HL-60/S4 treated with retinoic acid at 250 ng/mL for 4 days and 3 days (cell line): ENCODE measurements at regions not wholly inside any gene's neighbourhood (a gene's known extent, or its start where the extent isn't known, plus 50 kb on each side); places are given as distances from the start of the nearest gene placed in this dataset.
"Not testable (repeated sequence)": the region's sequence is repeated elsewhere in the genome, so short reads cannot be mapped to it uniquely, and the experiment has no call there.

Source experiments
- in situ Hi-C: fragments of 300-500 bp; cut with MboI; formaldehyde crosslinking; loops from 2 replicates; pipeline ENCODE4 v1.7.0; 2022; ENCODE audit warnings: low sequenced_read_pairs

DNA sequence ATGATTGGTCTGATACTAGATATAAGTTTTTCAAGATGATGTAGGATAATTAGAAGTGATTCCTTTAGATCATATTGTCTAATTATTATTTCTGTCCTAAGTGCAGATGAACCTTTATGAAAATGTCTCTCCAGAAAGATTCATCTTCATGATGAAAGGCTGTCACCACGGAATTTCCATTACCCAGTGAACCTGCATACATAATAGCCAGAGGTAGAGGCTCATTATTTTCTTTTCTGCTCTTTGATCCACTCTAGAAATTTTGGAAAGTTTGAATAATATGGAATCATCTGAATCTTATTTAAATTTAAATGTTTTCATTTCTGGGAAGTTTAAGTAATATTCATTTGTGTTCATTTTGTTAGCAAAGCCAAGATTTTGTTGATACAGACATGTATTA is 137.1 kb upstream of the ATP2B1 start:
- in situ Hi-C loops: no loop called here

DNA sequence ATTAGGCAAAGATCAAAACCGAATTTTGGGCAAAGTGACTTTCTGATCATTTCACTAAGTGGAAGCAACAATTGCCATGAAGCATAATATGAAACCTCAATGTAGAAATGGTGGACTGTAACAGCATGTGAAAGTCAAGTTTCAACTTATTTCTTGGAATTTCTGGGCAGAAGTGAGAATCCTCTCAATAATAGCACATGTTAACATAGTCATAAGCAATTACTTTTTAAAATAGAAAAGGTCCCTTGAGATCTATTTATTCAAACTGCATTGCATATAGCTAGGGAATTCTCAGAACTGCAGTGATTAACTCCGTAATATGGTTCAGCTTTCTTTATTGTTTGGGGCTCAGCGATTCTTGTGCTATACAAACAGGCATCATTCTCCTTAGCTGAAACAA is 136.7 kb upstream of the ATP2B1 start:
- in situ Hi-C loops: no loop called here

DNA sequence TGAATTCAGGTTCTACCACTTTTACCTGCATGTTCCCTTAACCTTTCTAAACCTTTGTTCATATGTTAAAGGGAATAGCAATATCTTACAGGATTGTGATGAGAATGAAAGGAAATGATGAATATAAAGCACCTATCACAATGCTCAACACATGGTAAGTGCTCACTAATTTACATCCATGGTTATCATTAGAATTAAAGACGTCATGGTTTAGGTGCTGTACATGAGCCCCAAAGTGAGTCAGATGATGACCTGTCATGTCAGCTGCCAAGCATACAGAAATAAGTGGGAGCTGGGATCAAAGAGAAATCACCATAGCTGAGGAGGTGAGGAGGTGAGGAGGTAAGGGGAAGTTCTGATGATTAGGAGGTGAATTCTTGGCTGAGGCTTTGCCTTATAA is 135.9 kb upstream of the ATP2B1 start:
- in situ Hi-C loops: no loop called here

DNA sequence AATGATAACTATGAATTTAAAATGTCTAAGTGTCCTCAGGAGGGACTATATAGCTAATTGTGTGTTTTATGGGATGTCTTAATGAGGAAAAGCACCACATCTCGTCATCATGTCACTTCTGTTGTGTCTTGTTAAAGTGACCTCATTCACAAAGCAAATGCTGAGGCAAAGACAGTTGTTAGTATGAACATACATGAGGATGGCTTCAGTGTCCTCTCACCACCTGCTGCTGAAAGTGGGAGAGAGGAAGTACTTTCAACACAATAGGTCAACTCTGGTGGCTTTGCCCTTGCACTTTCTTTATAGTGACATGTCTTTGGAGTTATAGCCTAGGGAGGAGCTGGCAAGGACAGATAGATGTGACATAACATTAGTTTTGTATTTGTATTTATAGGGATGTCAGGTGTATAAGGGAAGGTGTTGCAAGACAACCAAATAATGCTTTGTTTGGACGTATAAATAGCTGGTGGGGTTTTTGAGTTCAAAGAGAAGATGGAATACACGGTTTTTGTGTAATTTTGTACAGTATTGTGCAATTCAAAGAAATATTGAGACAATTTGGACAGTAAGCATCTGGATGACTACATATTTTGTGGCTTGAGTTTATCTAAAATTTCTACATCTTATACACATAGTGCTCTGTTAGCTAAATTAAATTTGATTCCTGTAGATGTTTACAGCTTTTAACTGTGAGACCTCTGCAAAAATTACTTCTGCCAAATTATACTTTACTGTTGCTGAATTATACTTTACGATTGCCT is 131.7 kb upstream of the ATP2B1 start:
- in situ Hi-C loops: no loop called here

DNA sequence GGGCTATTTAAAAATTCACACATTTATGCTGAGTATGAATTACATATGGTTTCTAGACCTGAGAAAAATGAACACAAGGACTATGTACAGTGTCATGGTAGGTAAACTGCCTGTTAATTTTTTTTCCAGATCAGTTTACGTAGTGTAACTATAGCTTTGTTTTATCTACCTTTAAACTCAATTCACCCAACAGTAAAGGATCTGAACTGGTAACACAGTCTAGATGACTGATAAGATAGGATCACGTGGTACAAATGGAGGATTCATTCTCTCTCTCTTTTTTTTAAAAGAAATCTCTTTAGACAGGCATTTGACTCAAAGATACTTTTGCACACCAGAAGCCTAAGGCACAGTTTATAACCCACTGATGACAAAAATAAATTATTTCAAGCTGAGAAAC is 130.8 kb upstream of the ATP2B1 start:
- in situ Hi-C loops: no loop called here

DNA sequence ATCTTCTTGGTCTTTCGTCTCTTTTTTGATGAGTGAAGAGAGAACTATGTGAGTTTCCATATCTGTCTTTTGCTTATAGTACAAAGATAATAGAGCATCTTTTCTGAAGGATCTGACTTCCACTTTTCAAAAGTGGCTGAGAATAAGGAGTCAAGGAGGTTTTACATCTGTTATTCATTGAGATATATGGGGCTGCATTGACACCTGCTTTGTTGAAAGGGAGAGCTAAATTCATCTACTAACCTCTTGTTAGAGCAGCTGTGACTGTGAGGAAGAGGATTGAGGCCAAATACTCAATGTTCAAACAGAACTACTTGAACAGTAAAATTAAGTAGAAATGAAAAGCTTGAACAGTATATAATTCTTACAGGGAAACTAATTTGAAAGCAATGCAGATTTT is 130.2 kb upstream of the ATP2B1 start:
- in situ Hi-C loops: no loop called here

DNA sequence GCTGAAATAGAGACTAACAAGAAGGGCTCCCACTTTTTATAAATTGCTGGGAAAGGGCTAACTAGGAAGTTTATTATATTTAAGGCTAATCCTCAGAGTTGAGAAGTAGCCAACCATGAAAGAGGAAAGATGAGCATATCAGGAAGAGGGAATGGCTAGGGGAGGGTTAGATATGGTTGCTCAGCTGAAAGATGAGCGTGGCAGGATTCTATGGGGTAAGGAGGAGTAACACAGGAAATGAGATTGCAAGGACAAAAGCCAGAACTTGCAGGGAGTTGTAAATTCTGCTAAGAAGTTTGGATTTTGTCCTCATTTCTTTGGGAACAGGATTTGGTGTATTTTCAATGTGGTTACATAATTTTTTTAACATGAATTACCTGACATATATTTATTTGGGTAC is 127.4 kb upstream of the ATP2B1 start:
- in situ Hi-C loops: no loop called here

DNA sequence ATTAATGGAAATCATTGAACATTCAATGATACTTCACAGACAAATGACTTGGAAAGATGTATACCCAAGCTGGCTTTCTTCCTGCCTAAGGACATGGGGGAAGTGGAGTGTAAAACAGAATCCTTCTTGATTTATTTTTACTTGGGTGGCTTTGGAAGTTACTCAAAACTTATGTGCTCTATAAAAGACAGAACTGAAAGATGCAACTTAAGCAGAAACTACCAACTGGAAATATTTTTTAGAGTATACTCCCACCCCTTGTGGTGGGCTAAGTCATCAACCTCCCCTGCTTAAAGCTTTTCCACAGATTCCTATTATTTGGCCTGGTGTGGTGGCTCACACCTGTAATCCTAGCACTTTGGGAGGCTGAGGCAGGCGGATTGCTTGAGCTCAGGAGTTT is 126.0 kb upstream of the ATP2B1 start:
- in situ Hi-C loops: no loop called here

DNA sequence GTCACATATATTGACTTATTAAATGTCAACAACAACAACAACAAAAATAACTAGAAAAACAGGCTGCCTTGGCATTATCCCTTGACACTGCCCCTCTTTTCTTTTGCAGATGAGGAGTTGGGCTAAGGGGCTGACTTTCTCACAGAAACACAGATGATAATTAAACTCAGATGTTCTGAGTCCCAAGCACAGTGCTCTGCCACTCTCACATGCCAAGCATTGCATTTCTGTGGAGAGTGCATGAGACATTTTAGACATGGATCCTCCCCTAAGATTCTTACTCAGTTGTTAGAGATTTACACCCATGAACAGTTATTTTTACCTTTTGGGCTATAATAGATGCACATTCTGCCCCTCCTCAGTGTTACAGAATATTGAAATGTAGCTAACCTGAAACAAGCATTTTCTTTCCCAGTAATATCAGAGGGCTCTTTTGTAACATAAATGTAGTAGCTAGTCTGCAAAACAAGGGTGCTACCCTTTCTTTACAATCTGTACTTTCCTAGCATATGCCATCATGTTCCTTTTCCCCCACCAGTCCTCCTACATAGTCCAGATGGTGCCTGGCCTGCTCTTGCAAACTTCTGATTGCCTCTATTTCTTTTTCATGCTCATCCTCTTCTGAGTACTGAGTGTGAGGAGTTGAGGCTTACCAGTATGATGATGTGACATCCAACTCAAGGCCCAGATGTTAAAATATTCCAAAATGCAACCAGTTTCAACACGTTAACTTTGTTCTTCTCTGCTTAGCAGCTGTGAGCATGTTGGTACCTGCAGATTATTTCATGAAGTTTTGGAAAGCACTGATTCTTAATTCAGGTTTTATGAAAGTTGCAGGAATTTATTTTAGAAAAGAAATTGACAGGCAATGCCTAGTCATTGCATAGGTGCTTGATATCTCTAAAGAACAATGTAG is 125.0 kb upstream of the ATP2B1 start:
- in situ Hi-C loops: no loop called here

DNA sequence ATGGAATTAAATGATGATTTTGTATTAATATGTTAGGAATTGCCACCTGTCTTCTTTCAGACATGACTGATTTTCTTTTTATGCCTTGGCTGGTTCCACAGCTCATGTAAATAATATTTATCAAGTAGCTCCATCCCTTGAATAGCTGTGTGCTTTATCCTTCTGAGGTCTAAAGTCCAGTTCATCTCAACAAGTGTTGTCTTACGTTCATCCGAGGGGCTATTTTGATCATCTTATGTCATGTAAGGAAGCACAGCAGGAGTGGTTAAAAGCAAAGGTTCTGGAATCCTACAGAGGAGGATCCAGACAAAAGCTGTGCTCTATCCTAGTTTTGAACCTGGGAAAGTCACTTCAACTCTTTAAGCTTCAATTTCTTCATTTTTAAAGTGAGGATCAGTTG is 123.7 kb upstream of the ATP2B1 start:
- in situ Hi-C loops: no loop called here

DNA sequence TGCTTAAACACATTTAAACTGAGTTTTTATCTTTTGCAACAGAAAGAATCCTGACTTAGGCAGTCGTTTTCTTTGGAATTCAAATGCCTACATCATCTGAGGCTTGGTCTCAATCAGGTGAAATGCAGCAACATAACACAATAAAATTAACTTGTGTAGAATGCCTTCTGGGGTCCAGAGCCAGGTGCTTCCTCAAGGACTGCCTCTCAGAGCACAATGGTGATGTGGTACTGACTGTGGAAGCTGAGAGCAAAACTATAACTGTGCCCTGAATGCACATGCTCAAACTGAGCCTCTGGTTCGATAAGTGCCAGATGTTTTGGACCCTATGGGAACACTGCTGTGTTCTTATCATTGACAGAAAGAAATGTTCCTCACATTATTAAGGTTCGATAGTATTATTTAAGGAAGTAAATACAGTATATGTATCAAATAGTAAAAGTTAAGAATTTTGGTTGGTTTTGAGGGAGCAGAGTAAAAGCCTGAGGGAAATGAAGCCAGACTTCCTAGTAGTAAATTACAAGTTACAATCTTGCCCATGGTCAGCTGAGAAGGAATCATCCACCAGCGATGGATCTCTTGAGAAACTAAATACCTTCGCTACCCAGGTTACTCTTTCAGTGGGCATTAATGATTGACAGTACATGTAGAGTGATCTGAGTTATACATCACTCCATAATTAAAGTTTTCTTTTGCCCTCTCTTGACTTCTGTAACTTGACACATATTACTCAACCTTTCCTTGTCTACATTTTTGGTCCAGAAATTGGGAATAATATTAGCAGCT is 122.9 kb upstream of the ATP2B1 start:
- in situ Hi-C loops: no loop called here

DNA sequence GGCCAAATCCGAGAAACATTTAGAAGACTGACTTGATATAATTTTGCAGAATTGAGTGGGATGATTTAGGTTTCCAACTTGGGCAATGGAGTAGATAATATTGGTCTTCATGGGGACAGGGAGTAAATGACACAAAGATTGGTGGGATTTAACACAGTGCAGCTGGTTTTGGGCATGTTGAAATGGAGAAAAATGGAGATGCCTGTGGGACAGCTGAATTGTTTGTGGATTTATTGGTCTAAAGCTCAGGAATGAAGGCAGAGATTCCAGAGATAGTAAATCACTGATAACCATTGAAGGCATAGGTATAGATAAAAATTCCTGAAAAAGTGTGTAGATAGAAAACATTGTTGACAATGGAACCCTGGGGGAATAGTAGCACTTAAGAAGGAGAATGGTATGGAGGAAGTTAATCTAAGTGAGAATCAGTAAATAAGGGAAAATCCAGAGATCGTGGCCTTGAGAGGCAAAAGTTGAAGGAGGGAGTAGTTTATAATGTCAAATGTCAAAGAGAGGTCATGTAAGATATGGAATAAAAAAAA is 120.9 kb upstream of the ATP2B1 start:
- in situ Hi-C loops: no loop called here

DNA sequence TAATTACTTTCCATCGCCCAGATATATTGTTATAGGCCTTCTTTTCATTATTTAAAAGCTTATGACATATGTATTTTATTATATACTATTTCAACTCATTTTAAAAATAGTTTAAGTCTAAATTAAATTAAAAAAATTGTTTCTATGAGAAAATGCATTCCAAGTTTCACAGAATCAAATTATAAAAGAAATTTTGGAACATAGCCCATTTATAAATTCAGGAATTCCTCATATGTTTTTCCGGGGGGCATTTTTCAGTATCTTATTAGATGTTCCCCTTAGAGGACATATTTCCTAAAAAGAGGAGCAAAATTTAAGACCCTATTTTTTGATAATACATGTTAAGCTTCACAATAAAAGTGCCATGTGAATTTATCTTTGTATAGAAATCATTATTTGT is 119.9 kb upstream of the ATP2B1 start:
- in situ Hi-C loops: no loop called here

DNA sequence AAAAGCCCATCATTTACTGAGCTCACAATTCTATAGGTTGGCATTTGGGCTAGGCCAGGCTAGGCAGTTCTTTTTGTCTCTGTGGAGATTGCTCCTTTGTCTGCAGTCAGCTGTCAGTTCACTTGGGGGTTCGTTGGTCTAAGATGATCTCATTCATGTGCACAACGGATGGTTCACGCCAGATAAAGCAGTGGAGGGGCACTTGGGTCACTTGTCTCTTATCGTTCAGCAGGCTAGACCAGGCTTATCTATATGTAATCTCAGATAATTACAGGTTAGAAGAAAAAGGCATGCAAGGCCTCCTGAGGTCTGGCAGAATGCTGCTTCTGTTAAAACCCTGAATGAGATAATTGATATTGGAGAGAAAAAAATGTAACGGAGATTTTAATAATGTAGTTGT is 119.0 kb upstream of the ATP2B1 start:
- in situ Hi-C loops: no loop called here

DNA sequence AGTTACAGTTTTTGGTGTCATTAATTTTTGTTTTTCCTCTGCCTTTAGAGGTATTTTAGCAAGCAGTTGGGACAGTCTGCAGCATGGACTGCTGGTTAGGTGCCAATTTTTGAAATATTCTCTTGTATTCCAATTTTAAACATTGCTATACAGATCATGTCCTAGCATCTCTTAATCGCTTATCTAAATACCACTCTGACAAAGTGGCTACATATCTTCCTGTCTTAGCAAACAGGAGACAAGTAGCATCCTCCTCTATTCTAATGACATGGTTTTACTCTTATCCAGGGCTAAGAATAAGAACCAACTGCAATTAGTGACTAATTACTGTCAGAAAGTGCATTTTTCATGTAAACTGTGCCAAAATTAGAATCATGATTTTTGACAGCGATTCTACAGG is 117.8 kb upstream of the ATP2B1 start:
- in situ Hi-C loops: no loop called here

DNA sequence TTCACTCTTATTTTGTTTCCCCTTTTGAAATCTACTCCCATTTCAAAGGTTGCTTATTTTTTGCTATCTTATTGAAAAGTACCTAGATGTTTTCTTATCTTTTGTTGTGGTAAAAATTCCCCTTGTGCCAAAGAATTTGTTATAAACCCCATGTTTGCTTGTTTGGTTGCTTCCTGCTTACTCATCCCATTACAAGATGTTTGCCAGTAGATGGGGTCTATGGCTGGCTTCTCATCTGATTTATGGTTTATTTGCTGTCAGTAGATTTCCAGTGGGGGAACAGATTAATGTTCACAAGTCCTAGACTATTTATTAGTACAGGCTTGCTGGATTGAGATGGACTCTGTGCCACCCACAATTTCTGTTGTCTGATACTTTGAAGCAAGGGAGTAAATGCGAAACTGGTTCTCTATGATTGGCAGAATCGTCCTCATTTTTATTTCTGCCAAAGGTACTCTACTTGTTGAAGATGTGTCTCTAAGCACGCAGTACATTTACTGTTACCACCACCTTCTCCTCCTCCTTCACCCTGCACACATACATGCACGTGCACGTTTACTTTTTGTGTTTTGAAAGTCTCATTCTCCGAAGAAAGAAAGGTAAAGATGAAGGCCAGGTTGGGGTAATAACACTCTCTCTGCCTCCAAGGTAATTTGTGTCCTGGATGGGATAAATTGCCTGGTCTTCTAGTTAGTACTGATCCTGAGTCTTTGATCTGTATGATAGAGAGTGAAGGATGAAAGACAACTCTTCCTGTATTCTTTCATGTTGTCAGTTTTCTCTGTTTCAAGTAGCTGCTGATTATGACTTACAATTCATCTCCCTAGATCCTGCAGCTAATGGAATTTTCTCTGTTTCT is 117.2 kb upstream of the ATP2B1 start:
- in situ Hi-C loops: no loop called here

DNA sequence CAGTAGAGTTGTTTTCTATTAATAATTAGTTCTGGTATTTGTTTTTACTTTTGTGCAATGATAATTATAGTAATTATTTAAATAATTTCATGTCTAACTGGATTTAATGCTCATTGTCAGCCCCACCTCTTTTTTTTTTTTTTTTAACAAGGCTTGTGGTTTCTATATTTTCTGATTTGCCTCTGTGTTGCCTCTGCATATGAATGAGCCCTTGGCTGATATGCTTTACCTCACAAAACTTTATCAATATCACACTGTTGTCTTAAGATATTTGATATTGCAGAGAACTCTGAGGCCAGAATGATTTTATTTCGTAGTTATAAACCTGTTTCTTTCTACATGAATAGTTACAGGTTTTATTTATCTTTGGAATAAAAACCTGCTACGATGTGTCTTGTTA is 116.2 kb upstream of the ATP2B1 start:
- in situ Hi-C loops: no loop called here

DNA sequence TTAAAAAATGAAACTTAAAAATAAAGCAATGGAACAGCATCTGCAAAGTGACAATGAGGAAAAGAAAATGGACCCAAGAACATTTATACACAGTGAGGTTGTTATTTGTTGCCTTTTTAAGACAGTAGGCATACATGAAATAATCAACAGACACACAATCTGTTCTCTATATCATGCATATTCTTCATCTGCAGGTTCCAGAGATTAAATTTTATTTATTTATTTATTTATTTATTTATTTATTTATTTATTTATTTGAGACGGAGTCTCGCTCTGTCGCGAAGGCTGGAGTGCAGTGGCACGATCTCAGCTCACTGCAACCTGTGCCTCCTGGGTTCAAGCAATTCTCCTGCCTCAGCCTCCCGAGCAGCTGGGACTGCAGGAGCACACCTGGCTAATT is 114.4 kb upstream of the ATP2B1 start:
- in situ Hi-C loops: not testable (repeated sequence)

DNA sequence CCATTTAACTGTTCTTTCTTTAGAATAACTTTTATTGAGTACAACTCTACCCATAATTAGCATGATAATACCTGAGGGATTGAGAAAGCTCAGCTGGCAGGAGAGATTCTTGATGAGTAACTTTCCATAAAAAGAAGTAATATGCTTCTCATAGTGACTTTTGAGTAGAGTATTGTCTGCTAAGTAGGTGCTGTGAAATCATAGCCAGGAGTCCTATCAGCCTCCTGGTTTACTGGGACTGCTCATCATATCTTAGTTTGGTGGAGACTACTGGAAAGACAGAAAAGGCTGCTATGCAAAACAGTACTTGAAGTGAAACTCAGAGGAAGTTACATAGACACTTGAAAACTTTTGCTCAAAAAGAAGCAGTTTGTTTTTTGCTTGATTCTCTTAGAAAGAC is 113.3 kb upstream of the ATP2B1 start:
- in situ Hi-C loops: no loop called here

DNA sequence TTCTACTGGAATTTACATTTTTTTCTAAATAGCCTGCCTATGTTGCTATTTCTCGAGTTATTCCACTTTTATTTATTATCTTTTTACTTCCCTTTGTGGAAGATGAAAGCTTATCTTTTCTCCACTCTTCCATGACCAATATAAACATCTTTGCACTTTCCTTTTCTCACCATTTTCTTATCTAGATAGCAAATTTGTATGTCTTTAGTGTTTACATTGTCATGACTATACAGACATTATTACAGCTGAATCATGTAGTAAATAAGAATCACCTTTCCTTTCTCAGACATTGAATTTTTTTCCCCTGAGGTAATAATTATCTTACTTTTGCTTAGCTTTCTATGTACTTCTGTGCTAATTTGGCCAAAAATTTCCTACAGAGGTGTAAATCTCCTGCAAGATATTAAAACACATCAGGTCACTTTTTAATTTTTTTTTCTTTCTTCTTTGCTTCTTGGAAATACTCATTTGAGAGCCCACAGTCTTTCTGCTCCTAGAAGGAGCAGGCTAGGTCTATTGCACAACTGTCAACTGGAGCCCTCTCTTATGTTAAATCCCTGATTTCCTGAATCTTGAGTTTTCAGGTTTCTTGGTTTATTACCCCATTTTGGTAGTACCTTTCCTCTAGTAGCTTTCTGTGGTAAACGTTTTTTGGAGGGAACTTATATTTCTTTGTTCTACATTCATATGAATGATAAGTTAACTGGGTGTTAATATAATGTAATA is 109.0 kb upstream of the ATP2B1 start:
- in situ Hi-C loops: no loop called here
